DOHH2 (cell line): ENCODE measurements at regions not wholly inside any gene's neighbourhood (a gene's known extent, or its start where the extent isn't known, plus 50 kb on each side); places are given as distances from the start of the nearest gene placed in this dataset.

ENCODE experiments used
- H3F3A ChIP-seq: fragments of 200-600 bp; sonication (generic), shearing (Covaris generic); 2 replicates; pipeline ENCODE4 v1.6.0; 2016; ENCODE audit warnings: antibody characterized with exemption, mild to moderate bottlenecking; ENCODE audit not compliant: control insufficient read depth, insufficient read depth
- H3K27ac ChIP-seq: fragments of 200-600 bp; sonication (generic); 2 replicates; pipeline ENCODE4 v1.5.1; 2014; ENCODE audit warnings: low read depth, mild to moderate bottlenecking, low read length, moderate library complexity
- H3K27me3 ChIP-seq: fragments of 200-600 bp; sonication (generic); 2 replicates; pipeline ENCODE4 v1.6.1; 2014; ENCODE audit warnings: mild to moderate bottlenecking, low read length, mixed read lengths; ENCODE audit not compliant: control insufficient read depth
- H3K36me3 ChIP-seq: fragments of 200-600 bp; sonication (generic); 2 replicates; pipeline ENCODE4 v1.6.1; 2014; ENCODE audit warnings: mild to moderate bottlenecking, low read length, moderate library complexity, mixed read lengths; ENCODE audit not compliant: control insufficient read depth
- H3K4me1 ChIP-seq: fragments of 200-600 bp; sonication (generic); 2 replicates; pipeline ENCODE4 v1.6.1; 2014; ENCODE audit warnings: mild to moderate bottlenecking, low read length, mixed read lengths; ENCODE audit not compliant: control insufficient read depth
- H3K4me2 ChIP-seq: fragments of 200-600 bp; sonication (generic); 2 replicates; pipeline ENCODE4 v1.6.0; 2014; ENCODE audit warnings: mild to moderate bottlenecking, low read length, moderate library complexity
- H3K4me3 ChIP-seq: fragments of 200-600 bp; sonication (generic); 2 replicates; pipeline ENCODE4 v1.5.1; 2014; ENCODE audit warnings: mild to moderate bottlenecking, low read length, mixed read lengths
- H3K79me2 ChIP-seq: fragments of 200-600 bp; sonication (generic); 2 replicates; pipeline ENCODE4 v1.6.1; 2014; ENCODE audit warnings: mild to moderate bottlenecking, low read length, mixed read lengths; ENCODE audit not compliant: control insufficient read depth
- H3K9me2 ChIP-seq: fragments of 200-600 bp; sonication (generic); replicated peaks from 2 replicates; pipeline ENCODE4 v1.6.1; 2014; ENCODE audit warnings: mild to moderate bottlenecking, low read length, mixed read lengths; ENCODE audit not compliant: control insufficient read depth
- H3K9me3 ChIP-seq: fragments of 200-600 bp; sonication (generic); 2 replicates; pipeline ENCODE4 v1.6.1; 2014; ENCODE audit warnings: antibody characterized with exemption, low read length, mixed read lengths; ENCODE audit not compliant: control insufficient read depth, insufficient read depth
- H4K20me1 ChIP-seq: fragments of 200-600 bp; sonication (generic); 2 replicates; pipeline ENCODE4 v1.6.0; 2014; ENCODE audit warnings: low read depth, mild to moderate bottlenecking, antibody characterized with exemption, low read length, moderate library complexity; ENCODE audit not compliant: control insufficient read depth, insufficient read depth
- EZH2phosphoT487 ChIP-seq: fragments of 200-600 bp; sonication (generic); IDR thresholded peaks from 2 replicates; pipeline ENCODE4 v1.6.1; 2017; ENCODE audit warnings: borderline replicate concordance, mild to moderate bottlenecking, antibody characterized with exemption, low read length, moderate library complexity, mixed read lengths
- TF ChIP-seq, protein P1 (sequence below): fragments of 200-600 bp; sonication (generic); IDR thresholded peaks from one replicate; pipeline ENCODE4 v1.5.1; 2014; ENCODE audit warnings: antibody characterized with exemption, mild to moderate bottlenecking, low read depth, low read length; ENCODE audit not compliant: poor library complexity, severe bottlenecking

DNA sequence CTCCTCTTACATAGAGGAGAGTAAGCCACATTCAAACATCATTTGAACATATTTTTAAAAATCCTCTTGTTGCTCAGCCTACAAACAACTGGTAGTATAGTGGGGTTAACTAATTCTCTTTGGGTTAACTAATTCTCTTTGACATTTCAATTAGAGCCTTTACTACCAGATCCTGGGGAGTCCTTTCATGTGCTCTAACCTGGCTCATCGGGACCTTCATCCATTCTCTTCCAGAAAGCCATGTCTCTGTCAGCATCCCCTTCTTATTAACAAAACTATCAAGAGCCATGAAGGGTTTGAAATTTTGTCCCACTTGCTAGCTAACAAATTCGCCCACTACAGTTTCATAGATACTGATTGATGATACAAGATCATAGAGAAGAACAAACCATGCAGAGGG lies 349.8 kb upstream of the PABPC4L start:
- Histone ChIP-seq H3K79me2 (no peaks in the 10 kb centered on the region), H3K4me3 (no peak overlapping the region), H3K4me2 (no peak overlapping the region), H3K27ac (no peak overlapping the region), H3K4me1 (no peaks in the 10 kb centered on the region), H3K36me3 (no peaks in the 10 kb centered on the region), H4K20me1 (no peaks in the 10 kb centered on the region), H3K9me3 (peaks cover 5% of the 10 kb centered on the region; the same call in 1 of the 2 replicates), H3K27me3 (no peaks in the 10 kb centered on the region), H3K9me2 (no peaks in the 10 kb centered on the region), H3F3A (no peaks in the 10 kb centered on the region)
- TF ChIP-seq, protein P1, sequence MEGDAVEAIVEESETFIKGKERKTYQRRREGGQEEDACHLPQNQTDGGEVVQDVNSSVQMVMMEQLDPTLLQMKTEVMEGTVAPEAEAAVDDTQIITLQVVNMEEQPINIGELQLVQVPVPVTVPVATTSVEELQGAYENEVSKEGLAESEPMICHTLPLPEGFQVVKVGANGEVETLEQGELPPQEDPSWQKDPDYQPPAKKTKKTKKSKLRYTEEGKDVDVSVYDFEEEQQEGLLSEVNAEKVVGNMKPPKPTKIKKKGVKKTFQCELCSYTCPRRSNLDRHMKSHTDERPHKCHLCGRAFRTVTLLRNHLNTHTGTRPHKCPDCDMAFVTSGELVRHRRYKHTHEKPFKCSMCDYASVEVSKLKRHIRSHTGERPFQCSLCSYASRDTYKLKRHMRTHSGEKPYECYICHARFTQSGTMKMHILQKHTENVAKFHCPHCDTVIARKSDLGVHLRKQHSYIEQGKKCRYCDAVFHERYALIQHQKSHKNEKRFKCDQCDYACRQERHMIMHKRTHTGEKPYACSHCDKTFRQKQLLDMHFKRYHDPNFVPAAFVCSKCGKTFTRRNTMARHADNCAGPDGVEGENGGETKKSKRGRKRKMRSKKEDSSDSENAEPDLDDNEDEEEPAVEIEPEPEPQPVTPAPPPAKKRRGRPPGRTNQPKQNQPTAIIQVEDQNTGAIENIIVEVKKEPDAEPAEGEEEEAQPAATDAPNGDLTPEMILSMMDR: no peak
- no peak for TF ChIP-seq EZH2phosphoT487

DNA sequence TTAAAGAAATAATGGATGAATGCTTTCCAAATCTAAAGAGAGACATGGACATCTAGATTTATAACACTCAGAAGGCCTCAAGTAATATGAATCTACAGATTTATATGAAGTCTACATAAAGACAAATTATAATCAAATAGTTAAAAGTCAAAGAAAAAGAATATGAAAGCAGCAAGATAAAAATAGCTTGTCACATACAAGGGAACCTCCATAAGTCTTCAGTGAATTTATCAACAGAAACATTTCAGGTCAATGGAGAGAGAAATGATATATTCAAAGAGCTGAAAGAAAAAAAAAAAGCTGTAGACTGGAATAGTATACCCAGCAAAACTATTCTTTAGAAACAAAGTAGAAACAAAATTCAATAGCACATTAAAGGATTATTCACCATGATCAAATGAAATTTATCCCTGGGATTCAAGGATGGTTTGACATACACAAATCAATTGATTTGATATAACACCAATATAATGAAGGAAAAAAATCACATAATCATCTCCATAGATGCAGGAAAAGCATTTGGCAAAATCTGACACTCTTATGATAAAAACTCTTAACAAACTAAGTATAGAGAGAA lies 346.6 kb upstream of the PABPC4L start:
- no peak overlapping the region for H3K27ac ChIP-seq
- H3K4me2 ChIP-seq: no peak overlapping the region
- TF ChIP-seq, protein P1: no peak
- no peak for TF ChIP-seq EZH2phosphoT487
- no peaks in the 10 kb centered on the region for H3K36me3 ChIP-seq
- no peaks in the 10 kb centered on the region for H3K79me2 ChIP-seq
- no peaks in the 10 kb centered on the region for H3K4me1 ChIP-seq
- no peaks in the 10 kb centered on the region for H4K20me1 ChIP-seq
- H3K9me3 ChIP-seq: peaks cover 5% of the 10 kb centered on the region; the same call in 1 of the 2 replicates
- no peak overlapping the region for H3K4me3 ChIP-seq
- no peaks in the 10 kb centered on the region for H3K9me2 ChIP-seq
- no peaks in the 10 kb centered on the region for H3K27me3 ChIP-seq
- H3F3A ChIP-seq: no peaks in the 10 kb centered on the region

DNA sequence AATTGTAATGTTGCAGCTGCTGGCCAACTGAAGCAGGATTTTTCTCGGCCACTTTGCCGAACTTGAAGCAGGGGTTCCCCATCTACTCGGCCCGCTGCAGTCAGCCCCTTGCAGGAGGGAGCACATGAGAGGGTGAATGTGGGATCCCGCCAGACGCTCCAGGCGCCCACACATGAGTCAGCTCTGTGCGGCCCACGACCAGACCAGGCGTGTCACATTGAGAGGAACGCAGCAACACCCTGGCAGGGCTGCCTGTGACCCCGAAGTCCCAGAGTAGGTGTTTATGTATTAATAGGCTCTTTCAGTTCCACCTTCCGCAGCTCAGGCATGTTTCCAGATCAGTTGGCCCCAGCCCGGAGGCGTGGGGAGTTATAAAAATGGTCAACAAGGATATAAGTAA lies 344.7 kb upstream of the PABPC4L start:
- Histone ChIP-seq H3K9me3 (peaks cover 5% of the 10 kb centered on the region; the same call in 1 of the 2 replicates), H3K4me1 (no peaks in the 10 kb centered on the region), H3K9me2 (no peaks in the 10 kb centered on the region), H4K20me1 (no peaks in the 10 kb centered on the region), H3F3A (no peaks in the 10 kb centered on the region), H3K36me3 (no peaks in the 10 kb centered on the region), H3K79me2 (no peaks in the 10 kb centered on the region), H3K27ac (no peak overlapping the region), H3K27me3 (no peaks in the 10 kb centered on the region), H3K4me2 (no peak overlapping the region), H3K4me3 (no peak overlapping the region)
- no peak for TF ChIP-seq EZH2phosphoT487
- TF ChIP-seq, protein P1: no peak
